BJ (cell line): ENCODE measurements at regions not wholly inside any gene's neighbourhood (a gene's known extent, or its start where the extent isn't known, plus 50 kb on each side); places are given as distances from the start of the nearest gene placed in this dataset.

ENCODE experiments used
- CTCF ChIA-PET: fragments of 350-600 bp; formaldehyde crosslinking; extraction: SDS; loops from one replicate; lab custom pipeline; 2021; ENCODE audit warnings: antibody characterized with exemption, inconsistent platforms; lab: Yijun Ruan, JAX
- POLR2A ChIA-PET: fragments of 300-600 bp; sonication (Branson Sonifier 250); formaldehyde crosslinking; extraction: SDS; loops from one replicate; lab custom pipeline; 2021; ENCODE audit warnings: antibody characterized with exemption; lab: Charles Lee
- DNase-seq: peaks from one replicate; pipeline ENCODE4 v3.0.0-alpha.2; 2011; ENCODE audit warnings: low read depth
- H3K27me3 ChIP-seq: 2 replicates; pipeline ENCODE4 v1.6.0; 2011; ENCODE audit warnings: low read length; ENCODE audit not compliant: control insufficient read depth, insufficient read depth
- H3K36me3 ChIP-seq: 2 replicates; pipeline ENCODE4 v1.5.1; 2011; ENCODE audit warnings: low read length; ENCODE audit not compliant: control insufficient read depth, insufficient read depth
- H3K4me3 ChIP-seq: 2 replicates; pipeline ENCODE4 v1.5.1; 2011; ENCODE audit warnings: low read depth, mild to moderate bottlenecking, control low read depth, low read length
- TF ChIP-seq, protein P1 (sequence below): IDR thresholded peaks from 2 replicates; pipeline ENCODE4 v1.5.1; 2011; ENCODE audit warnings: low read depth, mild to moderate bottlenecking, control low read depth, inconsistent platforms, low read length, moderate library complexity; ENCODE audit not compliant: insufficient read depth

GRCh38 chr15:25088261-25088790 lies 133.5 kb downstream of the SNRPN start:
- no peak for DNase-seq
- Histone ChIP-seq H3K4me3 (no peak overlapping the region), H3K36me3 (peaks cover 16% of the 10 kb centered on the region), H3K27me3 (no peaks in the 10 kb centered on the region)
- CTCF ChIA-PET = no interaction called here
- TF ChIP-seq, protein P1, sequence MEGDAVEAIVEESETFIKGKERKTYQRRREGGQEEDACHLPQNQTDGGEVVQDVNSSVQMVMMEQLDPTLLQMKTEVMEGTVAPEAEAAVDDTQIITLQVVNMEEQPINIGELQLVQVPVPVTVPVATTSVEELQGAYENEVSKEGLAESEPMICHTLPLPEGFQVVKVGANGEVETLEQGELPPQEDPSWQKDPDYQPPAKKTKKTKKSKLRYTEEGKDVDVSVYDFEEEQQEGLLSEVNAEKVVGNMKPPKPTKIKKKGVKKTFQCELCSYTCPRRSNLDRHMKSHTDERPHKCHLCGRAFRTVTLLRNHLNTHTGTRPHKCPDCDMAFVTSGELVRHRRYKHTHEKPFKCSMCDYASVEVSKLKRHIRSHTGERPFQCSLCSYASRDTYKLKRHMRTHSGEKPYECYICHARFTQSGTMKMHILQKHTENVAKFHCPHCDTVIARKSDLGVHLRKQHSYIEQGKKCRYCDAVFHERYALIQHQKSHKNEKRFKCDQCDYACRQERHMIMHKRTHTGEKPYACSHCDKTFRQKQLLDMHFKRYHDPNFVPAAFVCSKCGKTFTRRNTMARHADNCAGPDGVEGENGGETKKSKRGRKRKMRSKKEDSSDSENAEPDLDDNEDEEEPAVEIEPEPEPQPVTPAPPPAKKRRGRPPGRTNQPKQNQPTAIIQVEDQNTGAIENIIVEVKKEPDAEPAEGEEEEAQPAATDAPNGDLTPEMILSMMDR = no peak
- POLR2A ChIA-PET = no interaction called here

DNA sequence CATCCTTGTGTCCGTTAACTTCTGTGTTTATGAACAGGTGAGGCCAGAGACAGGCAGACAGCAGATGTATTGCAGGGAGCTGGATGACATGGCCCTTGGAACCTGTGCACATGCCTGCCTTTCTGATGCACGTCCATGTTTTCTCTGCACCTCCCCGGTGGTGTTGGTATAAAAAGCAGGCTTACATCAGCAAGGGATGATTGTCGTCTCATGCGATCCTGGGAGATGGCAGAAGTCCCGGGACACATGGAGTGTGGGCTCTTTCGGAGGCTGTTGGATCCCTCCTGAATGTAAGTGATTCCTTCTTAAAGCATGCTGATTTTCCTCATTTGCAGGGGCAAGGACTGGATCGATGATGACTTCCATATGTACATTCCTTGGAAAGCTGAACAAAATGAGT lies 134.8 kb downstream of the SNRPN start:
- TF ChIP-seq, protein P1 = no peak
- no peak for DNase-seq
- ChIA-PET POLR2A (no interaction called here), CTCF (no interaction called here)
- H3K27me3 ChIP-seq = no peaks in the 10 kb centered on the region
- no peak overlapping the region for H3K4me3 ChIP-seq
- H3K36me3 ChIP-seq = peaks cover 14% of the 10 kb centered on the region

DNA sequence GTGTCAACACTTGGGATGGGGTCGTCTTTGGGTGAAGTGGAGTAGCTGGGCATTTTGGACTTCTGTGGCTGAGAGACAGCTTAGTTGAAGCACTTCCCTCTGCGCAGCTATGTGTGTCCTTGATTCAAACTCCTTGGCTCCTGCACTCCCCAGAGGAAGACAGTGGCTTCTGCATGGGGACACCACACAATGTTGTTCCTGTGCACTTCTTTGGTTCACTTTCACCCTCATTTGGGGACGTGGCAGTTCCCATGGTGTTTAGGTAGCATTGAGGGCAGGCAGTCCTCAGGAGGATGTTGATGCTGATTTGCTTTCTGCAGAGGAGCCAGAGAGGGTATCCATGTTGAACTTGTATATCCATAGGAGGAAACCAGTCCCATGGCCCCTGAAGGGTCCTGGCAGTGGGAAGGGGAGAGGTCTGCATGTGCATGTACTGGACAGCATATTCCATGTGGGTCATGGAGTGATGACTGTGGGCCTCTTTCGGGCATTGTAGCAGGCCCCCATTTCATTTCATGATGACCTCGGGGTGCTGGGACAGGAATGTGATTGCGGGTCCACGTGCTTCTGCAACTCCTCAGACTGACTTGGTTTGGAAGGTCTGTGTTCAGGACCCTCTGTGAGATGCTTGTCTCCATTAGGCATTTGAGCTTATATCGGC lies 135.4 kb downstream of the SNRPN start:
- TF ChIP-seq, protein P1 = no peak
- DNase-seq = no peak
- POLR2A ChIA-PET = no interaction called here
- Histone ChIP-seq H3K36me3 (peaks cover 14% of the 10 kb centered on the region), H3K4me3 (no peak overlapping the region), H3K27me3 (no peaks in the 10 kb centered on the region)
- CTCF ChIA-PET = no interaction called here

- ChIA-PET POLR2A (no interaction called here), CTCF (no interaction called here)
- H3K36me3 ChIP-seq = peaks cover 11% of the 10 kb centered on the region
- H3K4me3 ChIP-seq = no peak overlapping the region
- H3K27me3 ChIP-seq = no peaks in the 10 kb centered on the region
- TF ChIP-seq, protein P1 = no peak
- no peak for DNase-seq
Measured at GRCh38 chr15:25091421-25092158, 136.8 kb downstream of the SNRPN start.

GRCh38 chr15:25092661-25093060 lies 137.9 kb downstream of the SNRPN start:
- TF ChIP-seq, protein P1 = no peak
- Histone ChIP-seq H3K27me3 (no peaks in the 10 kb centered on the region), H3K4me3 (no peak overlapping the region), H3K36me3 (peaks cover 8% of the 10 kb centered on the region)
- CTCF ChIA-PET = no interaction called here
- no peak for DNase-seq
- POLR2A ChIA-PET = no interaction called here
